Embryonic facial prominence (tissue), 1 donor: ENCODE measurements at regions not wholly inside any gene's neighbourhood (a gene's known extent, or its start where the extent isn't known, plus 50 kb on each side); places are given as distances from the start of the nearest gene placed in this dataset.

Experiments used
- DNase-seq: peaks from one replicate; pipeline ENCODE4 v3.0.0-alpha.2; 2016; ENCODE audit errors: extremely low spot score

DNA sequence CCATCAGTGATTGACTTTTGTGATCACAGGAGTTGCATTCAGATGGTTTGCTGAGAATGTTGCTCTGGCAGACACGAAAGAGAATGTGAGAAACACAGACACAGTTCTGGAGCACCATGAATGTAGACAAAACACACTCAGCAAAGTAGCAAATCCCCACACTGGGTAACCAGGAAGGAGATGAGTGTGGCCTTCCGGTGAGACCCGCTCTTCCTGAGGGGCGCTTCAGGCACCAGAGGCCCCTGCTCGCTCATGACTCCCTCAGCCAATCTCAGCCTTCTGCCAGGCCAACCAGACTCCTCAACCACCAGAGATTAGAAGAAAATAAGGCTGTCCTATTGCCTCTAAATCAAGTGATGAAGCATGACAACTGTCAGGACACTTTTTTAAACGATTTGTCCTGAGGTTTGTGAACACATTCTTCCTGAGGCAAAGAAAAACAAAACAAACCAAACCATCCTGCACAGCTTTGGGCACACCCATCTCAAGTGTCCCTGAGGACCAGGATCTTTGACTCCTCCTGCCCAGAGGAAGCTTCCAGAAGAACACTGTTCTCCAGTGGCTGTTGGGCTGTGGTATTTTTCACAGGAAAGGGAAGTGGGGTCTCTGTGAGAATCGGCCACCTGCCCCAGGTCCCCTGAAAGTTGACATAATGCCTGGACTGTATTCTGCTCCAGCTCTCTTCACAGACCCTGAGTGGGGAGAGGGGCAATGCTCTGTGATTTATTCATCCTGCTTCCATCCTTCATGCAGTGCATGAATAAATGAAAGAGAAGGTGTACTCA, 152.8 kb downstream of the BCL11A start:
- no peak for DNase-seq

- no peak for DNase-seq
Observed at GRCh38 chr2:60394463-60394862, 159.0 kb downstream of the BCL11A start.

GRCh38 chr2:60391649-60392375, 161.6 kb downstream of the BCL11A start:
- DNase-seq: no peak

- no peak for DNase-seq
Observed at GRCh38 chr2:60391230-60391629, 162.2 kb downstream of the BCL11A start.

- DNase-seq: no peak
Observed at GRCh38 chr2:60386436-60386835, 167.0 kb downstream of the BCL11A start.

DNA sequence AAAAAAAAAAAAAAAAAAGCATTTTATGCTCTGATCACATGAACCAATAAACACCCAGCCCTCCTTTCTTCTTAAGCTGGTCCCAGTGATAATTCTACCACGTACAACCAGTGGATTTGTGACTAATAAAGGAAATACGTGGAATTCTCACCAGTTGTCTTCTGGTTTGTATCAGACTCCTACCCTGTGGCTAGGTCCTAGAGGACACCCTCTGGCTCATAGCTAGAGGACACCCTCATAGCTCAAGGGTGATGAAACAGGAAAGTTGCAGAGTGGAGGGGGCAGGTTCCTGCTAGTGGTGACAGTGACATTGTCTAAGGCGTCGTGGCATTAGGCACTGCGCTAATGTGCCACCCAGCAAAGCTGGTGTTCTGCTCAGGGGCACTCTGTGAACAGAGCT, 167.8 kb downstream of the BCL11A start:
- no peak for DNase-seq

- DNase-seq: no peak
Observed at GRCh38 chr2:60383401-60384143, 169.9 kb downstream of the BCL11A start.

DNA sequence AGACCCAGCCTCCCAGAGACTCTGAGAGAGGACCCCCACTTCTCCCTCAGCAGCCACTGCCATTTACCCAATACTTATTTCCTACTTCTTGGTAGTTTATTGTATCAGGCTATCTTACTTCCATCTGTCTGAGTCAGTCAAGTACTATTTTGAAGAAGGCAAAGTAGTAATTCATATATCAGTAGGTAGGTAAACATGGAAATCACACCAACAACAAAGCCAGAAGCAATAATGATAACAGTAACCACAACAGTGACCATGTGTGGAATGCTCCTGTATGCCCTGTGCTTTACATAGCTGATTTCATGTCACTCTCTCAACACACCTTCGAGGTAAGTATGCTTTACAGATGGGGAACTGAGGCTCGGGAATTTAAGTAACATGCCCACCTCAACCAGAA, 173.0 kb downstream of the BCL11A start:
- DNase-seq: no peak

DNA sequence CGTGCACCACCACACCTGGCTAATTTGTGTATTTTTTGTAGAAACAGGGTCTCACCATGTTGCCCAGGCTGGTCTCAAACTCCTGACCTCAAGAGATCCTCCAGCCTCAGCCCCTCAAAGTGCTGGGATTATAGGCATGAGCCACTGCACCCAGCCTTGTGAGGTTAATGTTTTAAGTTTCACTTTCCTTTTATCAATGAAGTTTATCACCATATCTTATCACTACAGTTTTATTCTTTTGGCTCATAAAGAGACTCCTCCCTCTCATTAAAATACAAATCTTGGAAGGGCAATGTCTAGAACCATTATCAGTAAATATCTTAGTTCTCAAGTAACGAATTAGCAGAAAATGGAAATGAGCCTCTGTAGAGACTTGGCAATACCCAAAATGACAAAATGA, 173.8 kb downstream of the BCL11A start:
- DNase-seq: no peak

DNA sequence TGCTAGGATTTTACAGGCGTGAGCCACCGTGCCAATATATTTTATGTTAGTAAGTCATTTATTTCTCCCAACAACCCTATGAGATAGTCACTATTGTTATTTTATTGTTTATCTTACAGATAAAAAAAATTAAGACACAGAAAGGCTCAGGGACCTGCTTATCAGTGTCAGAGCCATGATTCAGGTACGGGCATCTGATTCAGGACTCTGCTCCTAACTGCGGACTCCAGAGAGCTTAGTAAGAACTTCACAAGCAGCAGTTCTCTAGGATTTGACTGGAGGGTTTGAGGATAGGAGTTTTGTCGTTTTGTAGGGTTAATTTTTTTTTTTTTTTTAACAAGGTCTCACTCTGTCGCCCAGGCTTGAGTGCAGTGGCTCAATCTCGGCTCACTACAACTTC, 174.2 kb downstream of the BCL11A start:
- no peak for DNase-seq

DNA sequence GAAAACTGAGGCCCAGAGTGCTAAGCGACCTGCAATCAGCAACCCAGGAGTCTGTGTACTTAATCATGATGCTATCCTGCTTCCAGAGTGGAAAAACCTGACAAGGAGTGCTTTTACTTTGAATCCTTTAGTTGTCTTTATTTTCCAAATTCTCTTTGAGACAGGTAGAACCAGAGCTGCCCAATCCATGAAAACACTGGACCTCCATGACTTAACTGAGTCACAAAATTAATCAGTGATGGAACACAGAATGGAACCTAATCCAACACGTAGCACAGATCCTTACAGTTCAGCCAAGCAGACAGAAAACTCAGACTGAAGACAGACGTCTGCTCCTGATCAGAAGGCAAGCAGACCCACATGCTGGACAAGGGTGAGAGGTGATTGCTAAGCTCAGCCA, 175.6 kb downstream of the BCL11A start:
- no peak for DNase-seq

- DNase-seq: no peak
Observed at GRCh38 chr2:60376252-60376651, 177.2 kb downstream of the BCL11A start.

GRCh38 chr2:60371681-60372080, 181.8 kb downstream of the BCL11A start:
- no peak for DNase-seq

DNA sequence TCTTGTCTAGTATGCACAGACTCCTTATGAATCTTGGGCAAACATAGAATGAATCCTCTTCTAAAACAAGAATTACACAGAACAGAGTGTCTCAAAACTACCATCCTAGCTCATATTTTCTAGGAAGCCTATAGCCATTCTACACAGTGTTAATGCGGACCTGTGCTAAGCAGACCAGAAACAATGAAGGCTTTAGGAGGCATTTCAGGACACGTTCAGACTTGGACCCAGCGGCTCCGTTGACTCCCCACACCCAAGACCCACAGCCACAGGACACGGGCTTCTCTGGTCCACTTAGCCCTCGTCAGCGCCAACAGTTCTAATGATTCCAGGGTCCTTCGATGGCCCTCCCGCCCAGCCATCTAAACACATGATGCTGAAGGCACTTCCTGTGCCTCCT, 182.2 kb downstream of the BCL11A start:
- no peak for DNase-seq

DNA sequence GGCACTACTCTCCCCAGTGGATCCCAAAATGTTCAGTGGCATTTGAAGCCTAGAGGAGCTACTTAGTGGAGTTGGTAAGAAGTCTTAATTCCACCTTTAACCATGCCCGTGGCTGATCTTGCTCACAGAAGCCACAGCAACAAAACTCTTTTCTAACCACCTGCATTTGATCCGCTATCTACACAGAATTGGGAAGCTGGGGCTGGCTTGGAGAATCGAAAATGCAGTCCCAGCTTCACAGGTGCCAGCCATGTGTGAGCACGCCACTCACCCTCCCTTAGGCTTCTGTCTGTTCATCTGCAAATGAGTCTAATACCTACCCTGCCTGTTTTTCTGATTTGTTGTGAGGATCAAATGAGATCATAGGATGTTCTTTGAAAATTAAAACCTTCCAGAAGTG, 182.6 kb downstream of the BCL11A start:
- DNase-seq: no peak

- DNase-seq: no peak
Observed at GRCh38 chr2:60368456-60368855, 185.0 kb downstream of the BCL11A start.

DNA sequence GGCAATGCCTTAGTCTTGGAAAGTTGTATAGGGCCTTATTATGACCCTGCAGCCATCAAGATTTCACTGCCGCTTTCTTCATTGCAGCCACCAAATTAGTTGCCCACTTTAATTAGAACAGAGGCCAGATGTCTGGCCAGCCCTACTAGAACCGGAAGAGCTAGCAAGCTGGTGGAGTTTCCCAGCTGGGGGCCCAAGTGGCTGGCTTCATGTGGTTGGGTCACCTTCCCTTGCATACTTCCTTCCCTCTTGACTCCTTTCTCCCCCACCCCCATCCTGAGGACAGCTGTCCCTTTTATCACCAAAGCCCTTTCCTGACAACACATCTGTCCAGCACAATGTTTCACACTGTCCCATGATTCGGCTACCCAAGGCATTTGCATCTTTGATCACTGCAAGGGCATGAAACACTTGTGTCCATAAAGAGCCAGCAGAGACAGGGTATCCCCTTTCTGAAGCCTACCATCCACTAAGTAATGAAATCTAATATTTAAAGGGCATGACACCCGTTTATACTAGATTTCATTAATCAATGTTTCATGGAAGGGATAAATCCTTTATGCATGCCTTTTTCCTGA, 187.2 kb downstream of the BCL11A start:
- no peak for DNase-seq

- no peak for DNase-seq
Observed at GRCh38 chr2:60365556-60365955, 187.9 kb downstream of the BCL11A start.

GRCh38 chr2:60364491-60364890, 189.0 kb downstream of the BCL11A start:
- no peak for DNase-seq

GRCh38 chr2:60361498-60361897, 192.0 kb downstream of the BCL11A start:
- no peak for DNase-seq

DNA sequence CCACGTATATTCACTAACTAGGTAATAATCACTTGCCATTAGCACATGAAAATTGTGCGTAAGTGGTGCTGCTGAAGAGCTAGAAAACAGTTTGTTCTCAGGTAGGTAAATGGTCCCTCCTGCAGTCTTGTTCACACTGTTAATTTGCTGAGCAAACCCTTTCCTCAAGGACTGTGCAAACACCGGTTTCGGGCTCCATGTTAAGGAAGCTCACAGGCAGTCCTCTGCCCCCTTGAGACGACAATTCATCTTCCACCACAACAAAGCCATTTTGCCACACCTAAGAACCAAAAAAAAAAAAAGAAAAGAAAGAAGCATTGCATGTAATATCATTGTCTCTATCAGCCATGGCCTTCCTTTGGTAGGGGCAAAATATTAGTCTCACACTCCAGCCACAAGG, 193.9 kb downstream of the BCL11A start:
- DNase-seq: no peak

DNA sequence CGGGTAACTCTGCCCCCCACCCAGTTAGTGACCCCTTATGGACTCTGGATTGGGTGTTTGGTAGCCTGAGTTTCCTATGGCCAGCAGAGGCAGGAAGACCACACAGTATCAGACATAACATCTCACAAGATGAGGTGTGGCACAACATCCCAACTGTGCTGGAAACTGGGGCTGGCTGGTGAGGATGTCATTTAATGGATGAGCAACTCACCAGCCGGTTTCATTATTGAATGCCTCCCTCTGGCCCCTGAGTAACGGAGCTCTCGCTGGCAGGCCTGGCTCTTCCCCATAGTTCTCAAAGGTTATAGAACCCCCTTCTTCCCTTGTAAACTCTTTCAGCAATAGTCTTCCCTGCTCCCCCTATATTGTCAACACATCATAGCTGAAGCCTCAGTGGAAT, 195.0 kb downstream of the BCL11A start:
- no peak for DNase-seq
